MM.1S (cell line): ENCODE measurements at regions not wholly inside any gene's neighbourhood (a gene's known extent, or its start where the extent isn't known, plus 50 kb on each side); places are given as distances from the start of the nearest gene placed in this dataset.

Source experiments
- EZH2 ChIP-seq: fragments of 300-600 bp; sonication (generic); optimal IDR thresholded peaks from 2 replicates; pipeline ENCODE3; 2017; ENCODE audit warnings: low read depth, mild to moderate bottlenecking, antibody characterized with exemption, low read length, mixed read lengths
- TF ChIP-seq, protein P1 (sequence below): fragments of 300-600 bp; sonication (generic); IDR thresholded peaks from 2 replicates; pipeline ENCODE4 v1.5.1; 2016; ENCODE audit warnings: antibody characterized with exemption, low read length, mixed read lengths

DNA sequence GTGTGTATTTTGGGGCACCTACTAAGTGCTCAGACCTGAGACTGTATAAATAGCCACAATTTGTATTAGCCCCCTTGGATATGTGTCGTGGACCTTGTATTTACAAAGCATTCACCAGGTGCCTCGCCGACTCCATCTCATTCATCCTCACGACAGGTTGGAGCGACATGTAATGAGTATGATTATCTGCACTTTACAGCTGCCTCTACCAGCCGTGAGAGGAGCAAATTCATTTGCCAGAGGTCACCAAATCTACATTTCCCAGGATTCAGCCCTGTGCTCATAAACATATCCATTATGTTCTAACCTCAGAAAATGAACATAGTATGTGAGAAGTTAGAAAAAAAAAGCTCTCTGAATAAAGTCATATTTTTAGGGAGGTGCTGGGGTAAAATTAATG lies 167.4 kb downstream of the ZDHHC21 start:
- TF ChIP-seq, protein P1, sequence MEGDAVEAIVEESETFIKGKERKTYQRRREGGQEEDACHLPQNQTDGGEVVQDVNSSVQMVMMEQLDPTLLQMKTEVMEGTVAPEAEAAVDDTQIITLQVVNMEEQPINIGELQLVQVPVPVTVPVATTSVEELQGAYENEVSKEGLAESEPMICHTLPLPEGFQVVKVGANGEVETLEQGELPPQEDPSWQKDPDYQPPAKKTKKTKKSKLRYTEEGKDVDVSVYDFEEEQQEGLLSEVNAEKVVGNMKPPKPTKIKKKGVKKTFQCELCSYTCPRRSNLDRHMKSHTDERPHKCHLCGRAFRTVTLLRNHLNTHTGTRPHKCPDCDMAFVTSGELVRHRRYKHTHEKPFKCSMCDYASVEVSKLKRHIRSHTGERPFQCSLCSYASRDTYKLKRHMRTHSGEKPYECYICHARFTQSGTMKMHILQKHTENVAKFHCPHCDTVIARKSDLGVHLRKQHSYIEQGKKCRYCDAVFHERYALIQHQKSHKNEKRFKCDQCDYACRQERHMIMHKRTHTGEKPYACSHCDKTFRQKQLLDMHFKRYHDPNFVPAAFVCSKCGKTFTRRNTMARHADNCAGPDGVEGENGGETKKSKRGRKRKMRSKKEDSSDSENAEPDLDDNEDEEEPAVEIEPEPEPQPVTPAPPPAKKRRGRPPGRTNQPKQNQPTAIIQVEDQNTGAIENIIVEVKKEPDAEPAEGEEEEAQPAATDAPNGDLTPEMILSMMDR, result no peak
- TF ChIP-seq EZH2, result no peak
